KMS-11 (cell line): ENCODE measurements at regions not wholly inside any gene's neighbourhood (a gene's known extent, or its start where the extent isn't known, plus 50 kb on each side); places are given as distances from the start of the nearest gene placed in this dataset.
"Not testable (repeated sequence)": the region's sequence is repeated elsewhere in the genome, so short reads cannot be mapped to it uniquely, and the experiment has no call there.

Experiments
- H2AFZ ChIP-seq: fragments of 200-600 bp; sonication (generic); 2 replicates; pipeline ENCODE4 v1.6.1; 2016; ENCODE audit warnings: antibody characterized with exemption, mixed run types, low read depth
- H3K27ac ChIP-seq: fragments of 200-600 bp; sonication (generic); 2 replicates; pipeline ENCODE4 v1.6.1; 2016; ENCODE audit warnings: mild to moderate bottlenecking, mixed run types
- H3K27me3 ChIP-seq: fragments of 200-600 bp; sonication (generic); 2 replicates; pipeline ENCODE4 v1.6.1; 2017; ENCODE audit warnings: mild to moderate bottlenecking, low read depth, mixed run types, moderate library complexity; ENCODE audit not compliant: insufficient read depth
- H3K36me3 ChIP-seq: fragments of 200-600 bp; sonication (generic); 2 replicates; pipeline ENCODE4 v1.6.1; 2017; ENCODE audit warnings: mild to moderate bottlenecking, mixed run types; ENCODE audit not compliant: insufficient read depth
- H3K4me1 ChIP-seq: fragments of 200-600 bp; sonication (generic); 2 replicates; pipeline ENCODE4 v1.6.1; 2016; ENCODE audit warnings: mild to moderate bottlenecking, low read depth, mixed run types; ENCODE audit not compliant: poor library complexity, severe bottlenecking
- H3K4me2 ChIP-seq: fragments of 200-600 bp; sonication (generic); 2 replicates; pipeline ENCODE4 v1.7.0; 2016; ENCODE audit warnings: mild to moderate bottlenecking, mixed run types
- H3K4me3 ChIP-seq: fragments of 200-600 bp; sonication (generic); IDR thresholded peaks from 2 replicates; pipeline ENCODE4 v1.6.1; 2017; ENCODE audit warnings: low read depth, low read length, mixed read lengths; ENCODE audit not compliant: insufficient read depth
- H3K79me2 ChIP-seq: fragments of 200-600 bp; sonication (generic); 2 replicates; pipeline ENCODE4 v1.6.1; 2016; ENCODE audit warnings: low read depth, mixed run types; ENCODE audit not compliant: insufficient read depth
- H3K9ac ChIP-seq: fragments of 200-600 bp; sonication (generic); 2 replicates; pipeline ENCODE4 v1.6.1; 2016; ENCODE audit warnings: mild to moderate bottlenecking, mixed run types
- H4K20me1 ChIP-seq: fragments of 200-600 bp; sonication (generic); 2 replicates; pipeline ENCODE4 v1.6.1; 2016; ENCODE audit warnings: mild to moderate bottlenecking, mixed run types; ENCODE audit not compliant: insufficient read depth
- CTCF ChIP-seq: fragments of 200-600 bp; sonication (generic); conservative IDR thresholded peaks from 2 replicates; pipeline ENCODE4 v1.6.1; 2017; ENCODE audit warnings: low read depth, mild to moderate bottlenecking, antibody characterized with exemption, low read length, moderate library complexity, mixed read lengths

DNA sequence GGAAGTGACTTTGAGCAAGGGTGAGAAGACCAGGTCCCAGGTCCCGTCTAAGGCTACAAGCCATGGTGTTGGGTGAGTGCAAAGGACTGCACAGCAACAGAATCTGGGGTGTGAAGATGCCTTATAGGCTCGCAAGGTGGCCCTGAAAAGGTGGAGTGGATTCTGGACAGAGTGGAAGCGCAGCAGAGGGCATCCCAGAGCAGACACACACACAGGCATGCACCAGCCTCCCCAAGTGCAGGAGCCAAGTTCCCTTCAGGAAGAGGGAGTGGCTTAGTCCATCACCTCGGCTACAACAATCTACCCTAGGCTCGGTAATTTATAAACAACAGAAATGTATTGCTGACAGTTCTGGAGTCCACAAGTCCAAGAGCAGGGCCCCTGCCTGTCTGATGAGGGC, 180.1 kb upstream of the PDE10A start:
- Histone ChIP-seq H3K36me3 (no peaks in the 10 kb centered on the region), H3K27me3 (no peaks in the 10 kb centered on the region)

GRCh38 chr6:165842281-165842936, 179.4 kb upstream of the PDE10A start:
- no peak overlapping the region for H3K4me3 ChIP-seq
- H3K36me3 ChIP-seq, result no peaks in the 10 kb centered on the region
- no peaks in the 10 kb centered on the region for H3K4me1 ChIP-seq
- no peak overlapping the region for H3K4me2 ChIP-seq
- H3K79me2 ChIP-seq, result no peaks in the 10 kb centered on the region
- no peaks in the 10 kb centered on the region for H4K20me1 ChIP-seq
- H3K27me3 ChIP-seq, result no peaks in the 10 kb centered on the region
- no peak overlapping the region for H3K9ac ChIP-seq
- no peak for TF ChIP-seq CTCF
- H2AFZ ChIP-seq, result no peak overlapping the region
- no peak overlapping the region for H3K27ac ChIP-seq

More for the DNA sequence above, 180.1 kb upstream of the PDE10A start:
- Histone ChIP-seq H3K9ac (no peak overlapping the region), H3K4me2 (no peak overlapping the region), H3K79me2 (no peaks in the 10 kb centered on the region), H4K20me1 (no peaks in the 10 kb centered on the region), H3K4me3 (no peak overlapping the region), H3K4me1 (no peaks in the 10 kb centered on the region), H2AFZ (no peak overlapping the region), H3K27ac (no peak overlapping the region)
- TF ChIP-seq CTCF, result no peak

GRCh38 chr6:165841153-165841558, 178.1 kb upstream of the PDE10A start:
- no peaks in the 10 kb centered on the region for H3K4me1 ChIP-seq
- H3K4me2 ChIP-seq, result no peak overlapping the region
- no peak overlapping the region for H3K9ac ChIP-seq
- H3K27me3 ChIP-seq, result no peaks in the 10 kb centered on the region
- H3K4me3 ChIP-seq, result no peak overlapping the region
- no peaks in the 10 kb centered on the region for H3K79me2 ChIP-seq
- H2AFZ ChIP-seq, result no peak overlapping the region
- no peak for TF ChIP-seq CTCF
- H4K20me1 ChIP-seq, result no peaks in the 10 kb centered on the region
- no peaks in the 10 kb centered on the region for H3K36me3 ChIP-seq
- no peak overlapping the region for H3K27ac ChIP-seq

DNA sequence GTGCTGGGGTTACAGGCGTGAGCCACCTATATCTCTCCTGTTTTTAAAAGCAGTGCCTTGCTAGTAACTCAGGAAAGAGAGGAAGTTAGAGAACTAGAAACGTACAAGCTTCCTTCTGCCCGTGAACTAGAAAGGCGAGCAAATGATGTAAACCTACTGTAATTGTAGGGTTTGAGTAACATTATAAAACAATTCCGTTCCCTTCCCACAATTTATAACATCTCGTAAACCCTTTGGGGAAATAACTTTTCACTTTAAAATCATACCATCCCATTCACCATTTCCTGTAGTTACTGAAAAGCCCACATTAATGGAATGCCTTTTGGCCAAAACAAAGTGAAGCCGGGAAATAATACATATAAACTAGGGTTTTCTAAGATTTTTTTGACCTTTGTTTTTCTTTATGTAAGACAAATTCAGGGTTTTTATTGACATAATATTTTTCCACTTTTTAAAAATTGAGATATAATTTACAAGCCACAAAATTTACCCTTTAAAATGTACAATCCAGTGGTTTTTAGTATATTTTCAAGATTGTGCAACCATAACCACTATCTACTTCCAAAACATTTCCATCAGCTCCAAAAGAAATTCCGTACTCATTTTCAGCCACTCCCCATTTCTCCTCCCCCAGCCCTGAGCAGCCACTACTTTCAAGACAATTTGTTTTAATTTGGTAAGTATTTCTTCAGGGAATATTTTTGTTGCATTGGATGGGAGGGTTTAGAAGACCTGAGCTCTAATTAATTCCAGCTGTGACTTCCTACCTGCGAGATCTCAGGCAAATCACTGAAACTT, 175.1 kb upstream of the PDE10A start:
- Histone ChIP-seq H3K9ac (no peak overlapping the region), H3K36me3 (no peaks in the 10 kb centered on the region), H3K4me1 (no peaks in the 10 kb centered on the region), H3K27me3 (no peaks in the 10 kb centered on the region), H3K27ac (no peak overlapping the region), H3K4me3 (no peak overlapping the region), H2AFZ (no peak overlapping the region), H3K4me2 (no peak overlapping the region), H3K79me2 (no peaks in the 10 kb centered on the region), H4K20me1 (no peaks in the 10 kb centered on the region)
- no peak for TF ChIP-seq CTCF

GRCh38 chr6:165836648-165837047, 173.6 kb upstream of the PDE10A start:
- not testable (repeated sequence) for H3K4me2 ChIP-seq, H4K20me1 ChIP-seq, H3K79me2 ChIP-seq, H3K4me3 ChIP-seq, H2AFZ ChIP-seq, H3K4me1 ChIP-seq, H3K9ac ChIP-seq, H3K36me3 ChIP-seq, H3K27me3 ChIP-seq, H3K27ac ChIP-seq
